HEK293T (cell line): ENCODE measurements at regions not wholly inside any gene's neighbourhood (a gene's known extent, or its start where the extent isn't known, plus 50 kb on each side); places are given as distances from the start of the nearest gene placed in this dataset.

ENCODE experiments used
- CTCF ChIA-PET: fragments of 350-600 bp; formaldehyde crosslinking; extraction: SDS; loops from one replicate; lab custom pipeline; 2021; ENCODE audit warnings: antibody characterized with exemption, inconsistent platforms; lab: Yijun Ruan, JAX
- POLR2A ChIA-PET: fragments of 350-600 bp; formaldehyde crosslinking; extraction: SDS; loops from one replicate; lab custom pipeline; 2020; ENCODE audit warnings: antibody characterized with exemption, inconsistent platforms; lab: Yijun Ruan, JAX
- DNase-seq: peaks from one replicate; pipeline ENCODE4 v3.0.0; 2012; ENCODE audit warnings: mixed read lengths; ENCODE audit errors: extremely low spot score
- ARNT ChIP-seq: fragments of 450-650 bp; IDR thresholded peaks from 2 replicates; pipeline ENCODE4 v1.6.1; 2017; ENCODE audit warnings: mild to moderate bottlenecking
- BHLHE40 ChIP-seq: fragments of 450-650 bp; IDR thresholded peaks from 2 replicates; pipeline ENCODE4 v1.6.1; 2016; ENCODE audit warnings: mild to moderate bottlenecking, moderate library complexity, borderline replicate concordance
- CTBP1 ChIP-seq: fragments of 450-650 bp; IDR thresholded peaks from 2 replicates; pipeline ENCODE4 v1.6.1; 2016; ENCODE audit warnings: borderline replicate concordance
- ELF4 ChIP-seq: fragments of 450-650 bp; IDR thresholded peaks from 2 replicates; pipeline ENCODE4 v1.6.1; 2017; ENCODE audit warnings: antibody characterized with exemption
- FOXA1 ChIP-seq: fragments of 450-650 bp; IDR thresholded peaks from 2 replicates; pipeline ENCODE4 v1.6.1; 2016; ENCODE audit warnings: mild to moderate bottlenecking
- FOXK2 ChIP-seq: fragments of 450-650 bp; IDR thresholded peaks from 2 replicates; pipeline ENCODE4 v1.6.1; 2016; ENCODE audit warnings: mild to moderate bottlenecking
- FOXM1 ChIP-seq: fragments of 450-650 bp; IDR thresholded peaks from 2 replicates; pipeline ENCODE4 v1.6.1; 2017; ENCODE audit warnings: mild to moderate bottlenecking, borderline replicate concordance
- HDGF ChIP-seq: fragments of 450-650 bp; IDR thresholded peaks from 2 replicates; pipeline ENCODE4 v1.6.1; 2017; ENCODE audit warnings: antibody characterized with exemption, borderline replicate concordance
- L3MBTL2 ChIP-seq: fragments of 450-650 bp; conservative IDR thresholded peaks from 2 replicates; pipeline ENCODE4 v1.6.1; 2016; ENCODE audit warnings: mild to moderate bottlenecking
- LEF1 ChIP-seq: fragments of 450-650 bp; IDR thresholded peaks from 2 replicates; pipeline ENCODE4 v1.6.1; 2017; ENCODE audit warnings: mild to moderate bottlenecking, borderline replicate concordance
- NFRKB ChIP-seq: fragments of 450-650 bp; IDR thresholded peaks from 2 replicates; pipeline ENCODE4 v1.6.1; 2016; ENCODE audit warnings: mild to moderate bottlenecking, moderate library complexity
- PKNOX1 ChIP-seq: fragments of 450-650 bp; IDR thresholded peaks from 2 replicates; pipeline ENCODE4 v1.6.1; 2016
- SP1 ChIP-seq: fragments of 450-650 bp; IDR thresholded peaks from 2 replicates; pipeline ENCODE4 v1.6.1; 2017
- SUZ12 ChIP-seq: fragments of 450-650 bp; IDR thresholded peaks from 2 replicates; pipeline ENCODE4 v1.6.1; 2016; ENCODE audit warnings: mild to moderate bottlenecking
- TARDBP ChIP-seq: fragments of 450-650 bp; IDR thresholded peaks from 2 replicates; pipeline ENCODE4 v1.6.1; 2016
- ZNF384 ChIP-seq: fragments of 450-650 bp; IDR thresholded peaks from 2 replicates; pipeline ENCODE4 v1.6.1; 2016

GRCh38 chr2:30359644-30360167 is 87.3 kb upstream of the LCLAT1 start:
- DNase-seq, result no peak
- TF ChIP-seq NFRKB (no peak), ZNF384 (no peak), LEF1 (no peak), FOXA1 (no peak)
- POLR2A ChIA-PET, result no interaction called here
- CTCF ChIA-PET, result interaction anchor here (0.9 kb wide), 1 partner anchor 103 kb away, joined by 3 read pairs; no protein-coding TSS in a partner anchor

GRCh38 chr2:30361751-30362394 is 85.2 kb upstream of the LCLAT1 start:
- TF ChIP-seq ARNT, result no peak
- no peak for TF ChIP-seq PKNOX1
- TF ChIP-seq FOXA1, result no peak
- no peak for TF ChIP-seq HDGF
- TF ChIP-seq CTBP1, result no peak
- TF ChIP-seq ZNF384, result no peak
- POLR2A ChIA-PET, result no interaction called here
- no peak for DNase-seq
- CTCF ChIA-PET, result no interaction called here

- CTCF ChIA-PET, result no interaction called here
- POLR2A ChIA-PET, result no interaction called here
- no peak for TF ChIP-seq PKNOX1
- TF ChIP-seq ZNF384, result no peak
- TF ChIP-seq CTBP1, result no peak
- no peak for TF ChIP-seq LEF1
- no peak for TF ChIP-seq FOXM1
- TF ChIP-seq SUZ12, result no peak
- TF ChIP-seq SP1, result no peak
- no peak for TF ChIP-seq FOXA1
- TF ChIP-seq TARDBP, result no peak
- TF ChIP-seq FOXK2, result no peak
- TF ChIP-seq NFRKB, result no peak
- TF ChIP-seq ELF4, result no peak
- TF ChIP-seq HDGF, result no peak
- no peak for TF ChIP-seq BHLHE40
- TF ChIP-seq L3MBTL2, result no peak
- TF ChIP-seq ARNT, result no peak
- no peak for DNase-seq
Measured at GRCh38 chr2:30362468-30363081, 84.5 kb upstream of the LCLAT1 start.

GRCh38 chr2:30363406-30363805 is 83.6 kb upstream of the LCLAT1 start:
- no peak for TF ChIP-seq ARNT
- no peak for TF ChIP-seq CTBP1
- TF ChIP-seq FOXK2, result no peak
- TF ChIP-seq SP1, result no peak
- no peak for TF ChIP-seq SUZ12
- TF ChIP-seq PKNOX1, result no peak
- no peak for TF ChIP-seq FOXA1
- no peak for TF ChIP-seq ELF4
- no peak for TF ChIP-seq ZNF384
- no peak for TF ChIP-seq HDGF
- TF ChIP-seq TARDBP, result no peak
- TF ChIP-seq LEF1, result no peak
- no peak for TF ChIP-seq L3MBTL2
- TF ChIP-seq BHLHE40, result no peak
- TF ChIP-seq FOXM1, result no peak
- TF ChIP-seq NFRKB, result no peak
- POLR2A ChIA-PET, result no interaction called here
- DNase-seq, result no peak
- CTCF ChIA-PET, result no interaction called here

GRCh38 chr2:30365201-30365600 is 81.8 kb upstream of the LCLAT1 start:
- no peak for TF ChIP-seq NFRKB
- no peak for TF ChIP-seq CTBP1
- TF ChIP-seq TARDBP, result no peak
- TF ChIP-seq PKNOX1, result no peak
- no peak for TF ChIP-seq FOXK2
- TF ChIP-seq L3MBTL2, result no peak
- TF ChIP-seq SUZ12, result no peak
- no peak for TF ChIP-seq BHLHE40
- no peak for TF ChIP-seq ELF4
- TF ChIP-seq ZNF384, result no peak
- TF ChIP-seq FOXM1, result no peak
- no peak for TF ChIP-seq FOXA1
- TF ChIP-seq ARNT, result no peak
- TF ChIP-seq SP1, result no peak
- TF ChIP-seq HDGF, result no peak
- no peak for DNase-seq
- CTCF ChIA-PET, result no interaction called here
- POLR2A ChIA-PET, result no interaction called here

GRCh38 chr2:30366199-30366691 is 80.8 kb upstream of the LCLAT1 start:
- CTCF ChIA-PET, result no interaction called here
- no peak for DNase-seq
- POLR2A ChIA-PET, result no interaction called here
- TF ChIP-seq PKNOX1 (no peak), TARDBP (no peak), SUZ12 (no peak), LEF1 (no peak), L3MBTL2 (no peak), HDGF (no peak), ZNF384 (no peak), FOXA1 (no peak), CTBP1 (no peak), FOXK2 (no peak), SP1 (no peak)
